OCI-LY7 (cell line): ENCODE measurements at regions not wholly inside any gene's neighbourhood (a gene's known extent, or its start where the extent isn't known, plus 50 kb on each side); places are given as distances from the start of the nearest gene placed in this dataset.

Experiments used
- CTCF ChIP-seq: fragments of 200-600 bp; sonication (generic); conservative IDR thresholded peaks from 2 replicates; pipeline ENCODE4 v1.5.1; 2014; ENCODE audit warnings: mild to moderate bottlenecking, antibody characterized with exemption, low read length, moderate library complexity, mixed read lengths
- EZH2phosphoT487 ChIP-seq: fragments of 200-600 bp; sonication (generic); IDR thresholded peaks from 2 replicates; pipeline ENCODE4 v1.6.1; 2018; ENCODE audit warnings: low read depth, borderline replicate concordance, mild to moderate bottlenecking, mixed run types, antibody characterized with exemption, low read length, moderate library complexity, mixed read lengths

GRCh38 chr10:29788113-29788512, 153.3 kb upstream of the SVIL start:
- TF ChIP-seq CTCF, result no peak
- no peak for TF ChIP-seq EZH2phosphoT487
